Activated CD4-positive, alpha-beta T cell treated with anti-CD3 and anti-CD28 coated beads, Interleukin-2, amount 50 U/mL, for 48 hours (primary cell): ENCODE measurements at regions not wholly inside any gene's neighbourhood (a gene's known extent, or its start where the extent isn't known, plus 50 kb on each side); places are given as distances from the start of the nearest gene placed in this dataset.

ENCODE experiments used
- DNase-seq, 2 experiments: peaks; one replicate each; pipeline ENCODE4 v3.0.0-alpha.2; 2020

GRCh38 chr21:28263974-28264373, 728.7 kb downstream of the LTN1 start:
- no peak for DNase-seq

GRCh38 chr21:28261298-28261697, 731.4 kb downstream of the LTN1 start:
- DNase-seq, result no peak

DNA sequence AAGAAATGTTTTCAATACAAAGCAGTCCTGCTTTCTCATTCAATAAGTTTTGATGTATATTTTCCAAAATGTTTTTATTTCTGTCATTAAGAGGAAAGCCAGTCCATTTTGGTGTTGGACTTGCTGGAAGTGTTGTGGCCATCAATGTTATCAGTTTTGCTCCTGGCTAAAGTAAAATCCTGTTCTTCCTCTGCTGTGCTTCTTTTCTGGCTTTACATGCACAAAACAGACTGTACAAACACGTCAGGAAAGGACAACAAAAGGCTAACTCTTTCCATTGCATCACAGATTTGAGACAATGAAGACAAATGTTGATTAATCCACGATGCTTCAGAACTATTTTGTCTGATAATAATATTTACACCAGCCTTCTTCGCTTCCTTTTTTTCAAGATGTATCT, 735.4 kb downstream of the LTN1 start:
- DNase-seq, result no peak

- DNase-seq, result no peak
Measured at GRCh38 chr21:28256837-28257236, 735.8 kb downstream of the LTN1 start.

DNA sequence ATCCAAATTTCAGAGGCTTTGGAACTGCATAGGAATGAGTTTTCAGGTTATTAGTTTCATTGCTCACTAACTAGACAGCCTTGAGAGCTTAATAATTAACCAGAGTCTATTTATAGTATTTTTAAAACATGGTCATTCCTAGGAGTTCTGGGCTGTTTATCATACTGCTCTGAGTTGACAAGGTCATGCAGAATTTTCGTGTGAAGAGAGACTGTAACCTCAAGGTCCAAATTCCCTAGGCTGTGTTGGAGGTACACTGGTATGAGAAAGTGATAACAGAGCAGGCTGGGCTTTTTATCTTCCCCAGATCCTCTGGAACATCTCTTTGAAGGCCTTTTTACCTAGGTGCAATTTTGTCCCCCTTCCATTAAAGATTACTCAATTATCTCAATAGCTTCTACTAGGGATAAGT, 736.3 kb downstream of the LTN1 start:
- no peak for DNase-seq

DNA sequence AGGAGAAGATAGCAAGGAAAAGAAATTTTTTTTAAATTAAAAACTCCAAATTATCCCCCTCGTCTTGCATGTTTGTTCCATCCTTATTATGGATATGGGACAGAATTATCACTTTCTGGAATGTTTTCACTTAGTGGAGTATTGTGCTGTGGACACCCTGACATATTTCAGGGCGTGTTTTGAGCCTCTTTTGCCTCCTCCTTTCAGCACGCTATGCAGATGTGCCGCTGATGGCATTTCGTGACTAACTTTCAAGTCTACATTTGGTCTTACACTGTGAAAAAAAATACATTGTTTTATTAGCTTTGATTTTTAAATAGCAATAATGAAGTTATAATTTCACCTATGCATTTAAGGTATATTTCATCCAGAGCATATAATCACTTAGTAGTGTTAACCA, 738.7 kb downstream of the LTN1 start:
- DNase-seq, result no peak

DNA sequence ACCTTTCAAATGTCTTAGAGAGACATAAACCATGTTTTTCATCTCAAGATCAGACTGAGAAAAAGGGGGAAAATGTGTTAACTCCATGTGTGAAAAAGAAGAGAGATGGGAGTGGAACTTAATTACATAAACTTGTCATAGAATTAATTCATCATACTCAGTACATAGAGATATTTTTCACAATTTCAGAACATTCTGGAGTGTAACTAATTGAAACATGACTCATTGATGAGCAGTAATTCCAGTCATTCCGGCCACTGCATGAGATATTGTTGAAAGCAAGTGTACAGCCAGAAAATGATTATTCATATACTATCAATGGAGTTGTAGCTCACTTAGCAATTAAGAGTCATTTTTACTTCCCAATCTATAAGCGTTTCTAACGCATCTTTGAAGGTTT, 739.3 kb downstream of the LTN1 start:
- no peak for DNase-seq

DNA sequence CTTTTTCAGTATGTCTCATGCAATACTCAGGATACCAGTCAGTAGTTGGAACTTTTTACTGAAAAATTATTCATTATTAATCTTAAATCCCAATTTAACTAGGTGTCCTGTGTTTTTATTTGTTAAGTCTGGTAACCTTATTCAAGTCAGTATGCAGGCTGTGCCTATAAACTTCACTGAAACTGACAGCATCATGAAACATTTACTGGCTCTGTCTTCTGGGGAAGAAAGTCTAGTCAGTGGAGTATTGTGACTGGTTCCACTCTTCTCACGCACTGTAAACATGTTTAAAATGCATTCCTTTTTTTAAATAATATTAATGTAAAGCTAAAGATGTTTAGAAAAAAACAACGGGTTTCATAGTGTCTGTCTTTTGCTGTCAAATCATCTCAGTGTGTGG, 739.7 kb downstream of the LTN1 start:
- DNase-seq, result no peak

GRCh38 chr21:28250946-28251345, 741.7 kb downstream of the LTN1 start:
- no peak for DNase-seq

- no peak for DNase-seq
Measured at GRCh38 chr21:28247454-28248020, 745.1 kb downstream of the LTN1 start.

- no peak for DNase-seq
Measured at GRCh38 chr21:28240586-28240985, 752.1 kb downstream of the LTN1 start.

- DNase-seq, result no peak
Measured at GRCh38 chr21:28239340-28239739, 753.3 kb downstream of the LTN1 start.

- no peak for DNase-seq
Measured at GRCh38 chr21:28237661-28238060, 755.0 kb downstream of the LTN1 start.

- DNase-seq, result no peak
Measured at GRCh38 chr21:28235169-28235895, 757.3 kb downstream of the LTN1 start.

- no peak for DNase-seq
Measured at GRCh38 chr21:28234326-28234725, 758.4 kb downstream of the LTN1 start.

DNA sequence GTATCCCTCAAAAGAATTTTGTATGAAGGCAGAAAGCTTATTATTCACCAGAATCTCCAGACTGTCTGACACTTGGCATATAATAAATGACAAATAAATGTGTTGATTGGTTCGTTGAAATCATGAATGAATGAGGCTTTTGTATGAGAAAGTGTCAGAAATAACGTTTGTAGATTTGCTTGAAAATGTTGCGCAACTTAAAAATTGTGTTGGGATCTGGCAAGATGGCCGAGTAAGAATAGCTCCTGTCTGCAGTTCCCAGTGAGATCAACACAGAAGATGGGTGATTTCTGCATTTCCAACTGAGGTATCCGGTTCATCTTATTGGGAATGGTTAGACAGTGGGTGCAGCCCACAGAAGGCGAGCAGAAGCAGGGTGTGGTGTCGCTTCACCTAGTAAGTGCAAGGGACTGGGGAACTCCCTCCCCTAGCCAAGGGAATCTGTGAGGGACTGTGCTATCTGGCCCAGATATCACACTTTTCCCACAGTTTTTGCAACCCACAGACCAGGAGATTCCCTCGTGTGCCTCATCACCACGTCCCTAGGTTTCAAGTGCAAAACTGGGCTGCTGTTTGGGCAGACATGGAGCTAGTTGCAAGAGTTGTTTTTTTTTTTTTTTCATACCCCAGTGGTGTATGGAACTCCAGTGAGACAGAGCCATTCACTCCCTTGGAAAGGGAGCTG, 759.0 kb downstream of the LTN1 start:
- DNase-seq, result no peak

GRCh38 chr21:28230559-28230958, 762.1 kb downstream of the LTN1 start:
- DNase-seq, result no peak

DNA sequence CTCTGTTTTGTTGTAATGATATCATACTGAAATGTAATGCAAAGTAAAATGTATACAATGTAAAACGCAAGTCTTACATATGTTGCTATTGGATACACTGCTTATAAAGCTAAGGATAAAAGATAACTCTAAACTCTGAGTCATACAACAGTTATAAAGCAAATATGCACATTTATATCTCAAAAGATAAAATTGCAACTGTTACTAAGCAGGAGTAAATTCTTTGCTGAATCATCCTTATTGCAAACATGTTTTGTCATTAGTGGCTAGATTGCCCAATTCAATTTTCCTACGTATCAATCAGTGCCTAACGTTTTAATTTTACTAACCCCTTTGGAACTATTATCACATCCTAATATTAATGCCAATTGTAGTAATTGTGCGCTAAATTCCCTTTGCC, 762.9 kb downstream of the LTN1 start:
- no peak for DNase-seq

DNA sequence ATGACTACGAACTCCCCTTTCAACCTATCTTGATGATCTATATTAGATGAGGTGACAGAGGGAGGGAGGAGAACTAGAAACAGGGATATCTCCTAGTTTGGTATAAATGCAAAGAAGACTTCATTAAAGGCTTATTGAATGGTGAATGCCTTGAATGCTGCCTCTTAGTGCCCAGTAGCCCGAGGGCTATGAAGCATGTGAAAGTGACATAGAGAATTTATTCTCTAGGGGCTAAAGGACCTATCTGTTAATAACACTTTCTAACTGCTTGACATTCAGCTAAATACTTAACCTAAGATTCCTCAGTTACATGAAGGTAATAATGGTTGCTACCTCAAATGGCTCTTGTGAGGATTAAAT, 764.1 kb downstream of the LTN1 start:
- DNase-seq, result no peak

GRCh38 chr21:28227881-28228635, 764.6 kb downstream of the LTN1 start:
- no peak for DNase-seq

- no peak for DNase-seq
Measured at GRCh38 chr21:28226563-28226962, 766.1 kb downstream of the LTN1 start.

- no peak for DNase-seq
Measured at GRCh38 chr21:28224191-28224726, 768.4 kb downstream of the LTN1 start.

DNA sequence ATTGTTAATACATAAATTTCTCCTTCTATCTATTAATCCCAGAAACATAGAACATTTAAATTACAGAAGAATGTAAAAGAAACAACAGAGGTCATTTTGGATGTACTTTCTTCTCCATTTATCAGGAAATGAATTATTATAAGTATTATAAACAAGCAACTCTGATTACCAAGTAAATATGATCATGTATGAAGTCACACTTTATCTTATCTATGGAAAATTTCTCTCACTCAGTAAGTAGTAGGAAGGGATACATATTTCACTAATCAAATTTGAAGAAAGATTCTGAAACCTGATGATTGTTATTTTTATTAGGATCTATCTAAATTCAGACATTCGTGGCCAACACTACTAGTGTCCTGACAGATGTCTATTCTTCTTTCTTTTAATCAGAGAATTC, 770.7 kb downstream of the LTN1 start:
- no peak for DNase-seq

- no peak for DNase-seq
Measured at GRCh38 chr21:28220680-28221079, 772.0 kb downstream of the LTN1 start.
